Glutamatergic neuron (in vitro differentiated cells): ENCODE measurements at regions not wholly inside any gene's neighbourhood (a gene's known extent, or its start where the extent isn't known, plus 50 kb on each side); places are given as distances from the start of the nearest gene placed in this dataset.

Experiments used
- DNase-seq: peaks from one replicate; pipeline ENCODE4 v3.0.0; 2022
- H3K27ac Mint-ChIP-seq: one replicate; pipeline ENCODE4 v1.8.0; 2020; ENCODE audit warnings: mild to moderate bottlenecking, mixed read lengths, inconsistent platforms; ENCODE audit not compliant: unreplicated experiment
- H3K27me3 Mint-ChIP-seq: one replicate; pipeline ENCODE4 v1.8.0; 2020; ENCODE audit warnings: mild to moderate bottlenecking, moderate library complexity, mixed read lengths, inconsistent platforms; ENCODE audit not compliant: unreplicated experiment
- H3K36me3 Mint-ChIP-seq: one replicate; pipeline ENCODE4 v1.8.0; 2020; ENCODE audit warnings: mild to moderate bottlenecking, mixed read lengths, inconsistent platforms; ENCODE audit not compliant: unreplicated experiment
- H3K4me1 Mint-ChIP-seq: one replicate; pipeline ENCODE4 v1.8.0; 2020; ENCODE audit warnings: mild to moderate bottlenecking, low read depth, mixed read lengths, inconsistent platforms; ENCODE audit not compliant: unreplicated experiment
- H3K4me3 Mint-ChIP-seq: one replicate; pipeline ENCODE4 v1.8.0; 2020; ENCODE audit warnings: mild to moderate bottlenecking, mixed read lengths, inconsistent platforms; ENCODE audit not compliant: unreplicated experiment
- H3K9me3 Mint-ChIP-seq: one replicate; pipeline ENCODE4 v1.8.0; 2020; ENCODE audit warnings: mild to moderate bottlenecking, moderate library complexity, mixed read lengths, inconsistent platforms; ENCODE audit not compliant: unreplicated experiment
- TF ChIP-seq, protein P1 (sequence below): fragments of 200-600 bp; sonication (generic); IDR thresholded peaks from one replicate; pipeline ENCODE4 v1.5.0; 2021; ENCODE audit not compliant: partially characterized antibody, unreplicated experiment

GRCh38 chr6:117145940-117146339 lies 119.4 kb upstream of the VGLL2 start:
- Mint-ChIP-seq H3K27me3 (no peaks in the 10 kb centered on the region), H3K4me1 (no peaks in the 10 kb centered on the region), H3K4me3 (no peak overlapping the region), H3K36me3 (peaks cover 6% of the 10 kb centered on the region), H3K27ac (no peak overlapping the region), H3K9me3 (peaks cover 3% of the 10 kb centered on the region)
- no peak for DNase-seq
- TF ChIP-seq, protein P1, sequence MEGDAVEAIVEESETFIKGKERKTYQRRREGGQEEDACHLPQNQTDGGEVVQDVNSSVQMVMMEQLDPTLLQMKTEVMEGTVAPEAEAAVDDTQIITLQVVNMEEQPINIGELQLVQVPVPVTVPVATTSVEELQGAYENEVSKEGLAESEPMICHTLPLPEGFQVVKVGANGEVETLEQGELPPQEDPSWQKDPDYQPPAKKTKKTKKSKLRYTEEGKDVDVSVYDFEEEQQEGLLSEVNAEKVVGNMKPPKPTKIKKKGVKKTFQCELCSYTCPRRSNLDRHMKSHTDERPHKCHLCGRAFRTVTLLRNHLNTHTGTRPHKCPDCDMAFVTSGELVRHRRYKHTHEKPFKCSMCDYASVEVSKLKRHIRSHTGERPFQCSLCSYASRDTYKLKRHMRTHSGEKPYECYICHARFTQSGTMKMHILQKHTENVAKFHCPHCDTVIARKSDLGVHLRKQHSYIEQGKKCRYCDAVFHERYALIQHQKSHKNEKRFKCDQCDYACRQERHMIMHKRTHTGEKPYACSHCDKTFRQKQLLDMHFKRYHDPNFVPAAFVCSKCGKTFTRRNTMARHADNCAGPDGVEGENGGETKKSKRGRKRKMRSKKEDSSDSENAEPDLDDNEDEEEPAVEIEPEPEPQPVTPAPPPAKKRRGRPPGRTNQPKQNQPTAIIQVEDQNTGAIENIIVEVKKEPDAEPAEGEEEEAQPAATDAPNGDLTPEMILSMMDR, result no peak

DNA sequence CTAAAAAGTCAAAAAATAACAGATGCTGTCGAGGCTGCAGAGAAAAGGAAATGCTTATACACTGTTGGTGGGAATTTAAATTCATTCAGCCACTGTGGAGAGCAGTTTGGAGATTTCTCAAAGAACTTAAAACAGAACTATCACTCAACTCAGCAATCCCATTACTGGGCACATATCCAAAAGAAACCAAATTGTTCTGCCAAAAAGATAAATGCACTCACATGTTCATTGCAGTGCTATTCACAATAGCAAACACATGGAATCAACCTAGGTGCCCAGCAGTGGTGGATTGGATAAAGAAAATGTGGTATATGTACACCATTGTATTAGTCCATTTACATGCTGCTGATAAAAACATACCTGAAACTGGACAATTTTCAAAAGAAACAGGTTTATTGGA lies 116.0 kb upstream of the VGLL2 start:
- no peak for DNase-seq
- Mint-ChIP-seq H3K27ac (no peak overlapping the region), H3K4me3 (no peak overlapping the region), H3K36me3 (peaks cover 6% of the 10 kb centered on the region), H3K4me1 (no peaks in the 10 kb centered on the region), H3K27me3 (no peaks in the 10 kb centered on the region), H3K9me3 (peaks cover 3% of the 10 kb centered on the region)
- TF ChIP-seq, protein P1, result no peak

- Mint-ChIP-seq H3K9me3 (no peaks in the 10 kb centered on the region), H3K36me3 (no peaks in the 10 kb centered on the region), H3K4me1 (no peaks in the 10 kb centered on the region), H3K27me3 (no peaks in the 10 kb centered on the region), H3K27ac (no peak overlapping the region), H3K4me3 (no peak overlapping the region)
- TF ChIP-seq, protein P1, result no peak
- DNase-seq, result no peak
Measured at GRCh38 chr6:117156741-117157140, 108.6 kb upstream of the VGLL2 start.

- no peaks in the 10 kb centered on the region for H3K9me3 Mint-ChIP-seq
- no peak overlapping the region for H3K27ac Mint-ChIP-seq
- no peaks in the 10 kb centered on the region for H3K27me3 Mint-ChIP-seq
- no peak for DNase-seq
- TF ChIP-seq, protein P1, result no peak
- H3K4me1 Mint-ChIP-seq, result no peaks in the 10 kb centered on the region
- H3K4me3 Mint-ChIP-seq, result no peak overlapping the region
- no peaks in the 10 kb centered on the region for H3K36me3 Mint-ChIP-seq
Measured at GRCh38 chr6:117157448-117157847, 107.9 kb upstream of the VGLL2 start.

- no peak for DNase-seq
- Mint-ChIP-seq H3K9me3 (peaks cover 2% of the 10 kb centered on the region), H3K4me1 (peaks cover 2% of the 10 kb centered on the region), H3K27ac (no peak overlapping the region), H3K27me3 (no peaks in the 10 kb centered on the region), H3K36me3 (no peaks in the 10 kb centered on the region), H3K4me3 (no peak overlapping the region)
- TF ChIP-seq, protein P1, result no peak
Measured at GRCh38 chr6:117165911-117166499, 99.4 kb upstream of the VGLL2 start.
